NCI-H510A (cell line): ENCODE measurements at regions not wholly inside any gene's neighbourhood (a gene's known extent, or its start where the extent isn't known, plus 50 kb on each side); places are given as distances from the start of the nearest gene placed in this dataset.
"Not testable (repeated sequence)": the region's sequence is repeated elsewhere in the genome, so short reads cannot be mapped to it uniquely, and the experiment has no call there.

Experiments
- DNase-seq: peaks from one replicate; lab custom pipeline; 2025; lab: John Stamatoyannopoulos, UW

DNA sequence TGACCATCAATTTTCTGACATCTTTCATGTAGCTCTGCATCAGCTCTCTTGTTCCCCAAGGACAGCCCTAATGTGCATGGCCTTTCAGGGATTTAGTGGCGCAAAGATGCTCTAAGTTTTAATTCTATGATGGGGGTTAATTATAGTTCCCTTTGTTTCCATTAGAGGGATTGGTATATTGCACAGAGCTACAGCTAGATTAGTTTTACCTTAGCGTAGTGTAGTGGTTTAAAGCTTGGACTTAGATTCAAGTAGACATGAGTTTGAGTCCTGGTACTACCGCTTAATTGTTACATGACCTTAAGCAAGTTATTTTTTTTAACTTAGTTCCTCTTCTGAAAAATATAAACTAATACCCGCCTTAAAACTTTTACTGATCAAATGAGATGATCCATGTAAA is 247.8 kb upstream of the KRR1 start:
- DNase-seq: no peak

DNA sequence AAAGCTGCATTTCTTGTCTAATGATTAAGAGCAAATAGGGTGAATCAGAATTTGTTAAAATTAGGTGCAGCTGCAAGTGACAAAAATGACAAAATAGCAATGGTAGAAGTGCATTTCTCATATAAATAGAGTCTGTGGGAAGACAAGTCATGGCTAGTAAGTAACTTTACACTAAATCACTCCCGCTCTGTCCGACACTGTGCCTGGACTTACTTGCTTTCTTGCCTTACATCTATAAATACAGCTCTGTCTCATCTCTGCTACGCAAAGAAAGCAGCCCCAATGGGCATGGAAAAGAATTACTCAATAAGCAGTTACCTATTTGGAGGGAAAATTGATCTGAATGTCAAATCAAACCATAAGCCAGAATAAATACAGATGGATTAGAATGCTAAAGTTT is 245.4 kb upstream of the KRR1 start:
- no peak for DNase-seq

- DNase-seq: no peak
Measured at GRCh38 chr12:75756111-75756510, 244.7 kb upstream of the KRR1 start.

GRCh38 chr12:75754698-75755097 is 243.3 kb upstream of the KRR1 start:
- no peak for DNase-seq

DNA sequence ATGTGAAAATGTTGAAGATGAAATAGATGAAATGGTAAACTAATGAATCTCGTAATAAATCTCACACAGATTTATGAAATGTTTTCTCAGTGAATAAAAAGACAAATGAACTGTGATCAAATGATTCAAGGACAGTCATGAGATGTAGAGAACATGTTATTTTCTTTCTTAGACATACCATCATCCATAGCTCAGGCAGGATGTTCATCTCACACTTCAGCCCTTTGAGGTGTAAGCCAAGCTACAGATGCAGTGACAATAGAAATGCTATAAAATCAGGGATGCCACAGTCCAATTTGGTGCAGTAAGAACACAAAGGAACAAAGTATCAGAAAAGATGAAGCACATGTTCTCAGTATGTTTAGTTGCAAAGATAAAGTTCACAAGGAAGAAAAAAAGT is 242.7 kb upstream of the KRR1 start:
- DNase-seq: no peak

DNA sequence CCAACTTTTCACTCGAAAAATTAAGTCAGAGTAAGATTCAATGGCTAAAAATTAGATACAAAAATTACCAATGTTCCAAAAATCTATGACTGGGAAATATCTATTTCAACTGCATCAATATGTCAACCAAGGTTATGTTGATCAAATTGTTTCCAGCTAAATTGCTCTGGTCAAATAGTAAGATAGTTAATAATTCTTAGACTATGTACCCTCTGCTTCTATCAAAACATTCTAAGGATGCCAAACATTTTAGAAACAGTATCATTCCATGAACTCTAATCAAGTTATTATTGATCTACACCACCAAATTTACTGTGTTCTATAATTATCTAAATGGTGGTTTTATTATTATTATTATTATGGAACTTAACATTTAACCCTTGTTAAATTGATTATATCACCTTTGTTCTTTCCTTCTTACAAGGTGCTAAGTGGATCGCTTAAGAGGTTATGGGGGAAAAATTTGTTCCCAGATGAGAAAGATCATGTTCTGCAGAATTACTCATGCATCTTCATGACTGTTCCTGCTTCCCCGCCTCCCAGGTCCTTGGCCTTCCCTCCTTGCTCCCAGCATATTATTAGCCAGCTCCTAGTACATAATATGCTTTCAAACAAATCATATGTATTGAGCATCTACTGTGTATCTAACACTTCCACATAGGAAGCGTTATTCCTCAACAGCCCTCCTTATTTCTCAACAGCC is 240.5 kb upstream of the KRR1 start:
- no peak for DNase-seq

DNA sequence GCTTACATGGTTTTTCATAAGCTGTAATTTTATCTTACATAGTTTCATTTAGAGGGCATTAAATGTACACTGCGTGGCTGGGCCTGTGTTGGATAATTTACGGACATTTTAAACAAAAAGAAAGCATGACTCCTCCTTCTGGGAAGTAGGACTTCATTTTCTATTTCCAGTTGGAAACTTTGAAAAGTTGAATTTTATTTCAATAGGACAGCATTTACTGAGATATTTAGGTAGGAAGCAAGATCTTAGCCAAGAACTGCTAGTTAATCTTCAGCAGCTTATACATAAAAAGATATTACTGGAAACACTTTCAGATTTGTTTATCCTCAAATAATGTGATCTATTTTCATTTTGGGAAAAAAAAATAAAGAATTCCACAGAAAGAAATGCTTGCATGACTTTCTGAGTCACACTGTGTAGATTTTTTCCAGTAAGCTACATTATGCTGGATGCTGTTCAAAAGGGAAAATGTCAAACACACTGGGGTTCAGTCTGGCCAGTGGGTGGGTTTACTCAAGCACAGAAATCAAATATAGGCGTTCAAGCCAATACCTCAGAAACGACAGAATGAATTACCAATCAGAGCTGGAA is 239.4 kb upstream of the KRR1 start:
- no peak for DNase-seq

DNA sequence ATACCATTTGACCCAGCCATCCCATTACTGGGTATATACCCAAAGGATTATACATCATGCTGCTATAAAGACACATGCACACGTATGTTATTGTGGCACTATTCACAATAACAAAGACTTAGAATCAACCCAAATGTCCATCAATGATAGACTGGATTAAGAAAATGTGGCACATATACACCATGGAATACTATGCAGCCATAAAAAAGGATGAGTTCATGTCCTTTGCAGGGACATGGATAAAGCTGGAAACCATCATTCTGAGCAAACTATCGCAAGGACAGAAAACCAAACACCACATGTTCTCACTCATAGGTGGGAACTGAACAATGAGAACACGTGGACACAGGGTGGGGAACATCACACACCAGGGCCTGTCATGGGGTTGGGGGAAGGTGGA is 237.6 kb upstream of the KRR1 start:
- DNase-seq: not testable (repeated sequence)

- no peak for DNase-seq
Measured at GRCh38 chr12:75748136-75748535, 236.7 kb upstream of the KRR1 start.

GRCh38 chr12:75747572-75748021 is 236.2 kb upstream of the KRR1 start:
- no peak for DNase-seq

DNA sequence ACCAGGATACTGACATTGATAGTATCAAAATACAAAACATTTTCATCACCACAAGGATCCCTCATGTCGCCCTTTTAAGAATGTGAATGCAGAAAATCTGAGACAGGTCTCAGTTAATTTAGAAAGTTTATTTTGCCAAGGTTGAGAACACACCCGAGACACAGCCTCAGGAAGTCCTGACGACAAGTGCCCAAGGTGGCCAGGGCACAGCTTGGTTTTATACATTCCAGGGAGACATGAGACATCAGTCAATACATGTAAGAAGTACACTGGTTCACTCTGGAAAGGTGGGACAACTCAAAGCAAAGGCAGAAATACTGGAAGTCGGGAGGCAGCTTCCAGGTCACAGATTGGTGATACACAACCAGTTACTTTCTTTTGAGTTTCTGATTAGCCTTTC is 235.2 kb upstream of the KRR1 start:
- DNase-seq: no peak

DNA sequence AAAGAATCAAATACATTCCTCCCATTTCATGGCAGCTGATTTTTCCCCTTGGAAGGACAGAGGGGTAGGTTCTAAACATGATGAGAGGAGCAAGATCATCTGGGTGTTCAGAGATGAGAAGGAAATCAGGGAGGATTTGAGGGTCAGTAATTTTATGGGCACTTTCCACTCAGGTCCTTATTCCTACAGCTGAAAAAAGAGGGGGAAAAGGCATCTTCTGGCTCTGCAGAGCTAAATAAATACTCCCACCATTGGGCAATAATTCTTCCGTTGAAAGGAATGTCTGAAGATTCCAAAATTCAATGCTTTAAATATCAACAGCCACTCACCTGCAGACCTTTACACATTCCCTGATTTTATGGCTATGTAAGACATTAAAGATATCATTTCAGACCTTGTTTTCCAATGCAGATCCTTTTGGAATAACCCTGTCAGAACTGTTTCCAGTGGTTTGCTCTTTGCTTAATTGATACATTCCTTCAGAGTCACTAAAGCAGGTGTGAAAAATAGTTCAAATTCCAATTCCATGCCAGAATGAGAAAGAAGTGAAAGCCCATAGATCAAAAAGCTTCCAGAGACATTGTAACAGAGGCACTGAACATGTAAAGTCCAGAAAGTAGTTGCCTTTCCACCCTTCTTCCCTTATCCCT is 233.3 kb upstream of the KRR1 start:
- DNase-seq: no peak

DNA sequence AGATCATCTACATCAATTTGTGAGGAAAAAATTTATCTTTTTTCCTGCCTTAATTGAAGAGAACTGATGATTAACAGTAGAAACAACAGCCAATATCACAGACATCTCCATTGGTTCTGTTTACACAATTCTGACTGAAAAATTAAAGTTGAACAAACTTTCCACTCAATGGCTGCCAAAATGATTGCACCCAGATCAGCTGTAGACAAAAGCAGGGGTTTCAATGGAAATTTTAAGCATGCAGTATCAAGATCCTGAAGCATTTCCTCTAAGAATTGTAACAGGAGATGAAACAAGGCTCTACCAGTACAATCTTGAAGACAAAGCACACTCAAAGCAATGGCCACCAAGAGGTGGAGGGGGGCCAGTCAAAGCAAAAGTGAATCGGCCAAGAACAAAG is 231.6 kb upstream of the KRR1 start:
- no peak for DNase-seq

GRCh38 chr12:75742048-75742447 is 230.6 kb upstream of the KRR1 start:
- no peak for DNase-seq

GRCh38 chr12:75739912-75740311 is 228.5 kb upstream of the KRR1 start:
- no peak for DNase-seq

GRCh38 chr12:75739098-75739497 is 227.7 kb upstream of the KRR1 start:
- DNase-seq: not testable (repeated sequence)

GRCh38 chr12:75738486-75738885 is 227.1 kb upstream of the KRR1 start:
- no peak for DNase-seq

DNA sequence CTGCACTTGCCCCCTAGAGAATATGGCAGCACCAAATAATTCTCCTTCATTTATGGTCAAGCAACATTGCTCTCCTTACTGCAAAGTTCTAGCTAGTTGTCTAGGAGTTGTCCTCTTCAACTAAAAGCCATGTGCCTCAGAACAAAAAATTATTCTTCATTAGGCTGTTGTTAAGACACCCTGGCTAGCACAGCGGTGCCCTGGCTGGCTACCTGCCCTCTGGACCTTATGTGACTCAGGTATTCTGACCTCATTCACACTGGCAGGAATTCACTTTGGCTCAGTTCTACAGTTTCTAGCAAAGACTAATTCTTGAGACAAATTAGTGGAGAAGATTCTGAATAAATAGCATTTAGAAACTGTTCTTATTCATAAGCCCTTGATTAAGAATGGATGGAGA is 224.4 kb upstream of the KRR1 start:
- DNase-seq: no peak

- DNase-seq: no peak
Measured at GRCh38 chr12:75728826-75729225, 217.4 kb upstream of the KRR1 start.

GRCh38 chr12:75727577-75727976 is 216.2 kb upstream of the KRR1 start:
- no peak for DNase-seq

GRCh38 chr12:75725521-75726111 is 214.2 kb upstream of the KRR1 start:
- peak; percentile 24 for DNase-seq

DNA sequence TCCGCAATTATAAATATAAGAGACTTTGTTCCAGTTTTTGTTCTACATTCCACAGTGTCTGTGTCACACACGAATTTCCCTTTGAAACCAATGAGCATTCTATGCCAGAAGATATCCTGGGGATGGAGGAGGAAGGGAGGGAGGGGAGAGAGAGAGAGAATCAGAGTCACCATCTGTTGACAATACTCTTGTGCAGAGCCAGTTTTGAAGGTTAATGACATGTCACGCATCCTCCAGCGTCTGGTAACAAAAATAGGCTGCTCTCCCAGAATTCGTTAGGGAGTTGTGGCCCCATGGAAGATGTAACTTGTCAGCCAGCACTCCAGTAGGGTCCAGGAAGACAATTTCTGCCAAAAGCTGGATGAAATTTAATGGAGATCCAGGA is 213.5 kb upstream of the KRR1 start:
- peak; percentile 54 for DNase-seq

- no peak for DNase-seq
Measured at GRCh38 chr12:75724307-75724927, 213.0 kb upstream of the KRR1 start.
